ENCODE measurements at regions not wholly inside any gene's neighbourhood (a gene's known extent, or its start where the extent isn't known, plus 50 kb on each side); places are given as distances from the start of the nearest gene placed in this dataset.

DNA sequence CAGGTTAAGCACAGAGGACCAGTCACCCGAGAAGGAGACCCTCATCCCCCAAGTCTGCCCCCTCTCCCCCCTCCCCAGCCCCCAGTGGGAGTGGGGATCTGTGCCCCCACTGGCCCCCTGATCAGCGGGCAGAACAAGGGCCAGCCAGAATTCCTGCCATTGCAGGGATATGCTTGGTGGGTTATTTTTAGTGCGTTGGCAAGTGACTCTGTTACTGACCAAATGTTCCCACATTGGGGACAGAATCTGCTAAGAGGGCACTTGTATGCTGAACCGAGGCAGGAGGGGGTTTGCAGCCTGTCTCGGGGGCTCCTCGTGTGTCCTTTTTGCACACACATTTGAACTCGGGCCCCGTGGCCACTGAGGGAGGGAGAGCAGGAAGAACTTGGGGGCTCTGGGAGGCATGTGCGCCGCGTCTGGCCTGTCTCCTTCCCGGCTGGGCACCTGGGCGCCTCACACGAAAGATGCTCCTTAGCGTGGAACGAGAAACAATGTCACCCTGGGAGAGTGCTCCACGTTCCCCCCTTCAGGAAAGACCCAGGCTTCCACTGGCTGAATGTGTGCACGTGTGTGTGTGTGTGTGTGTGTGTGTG lies 66.4 kb upstream of the CASZ1 start:
- no peak for ATAC-seq (replicated peaks)
- Mint-ChIP-seq H3K4me3 (no peak overlapping the region), H3K4me1 (no peaks in the 10 kb centered on the region), H3K9me3 (no peaks in the 10 kb centered on the region), H3K27me3 (peaks cover 45% of the 10 kb centered on the region), H3K36me3 (ENCODE audit: low read depth) (no peaks in the 10 kb centered on the region), H3K27ac (no peak overlapping the region)

DNA sequence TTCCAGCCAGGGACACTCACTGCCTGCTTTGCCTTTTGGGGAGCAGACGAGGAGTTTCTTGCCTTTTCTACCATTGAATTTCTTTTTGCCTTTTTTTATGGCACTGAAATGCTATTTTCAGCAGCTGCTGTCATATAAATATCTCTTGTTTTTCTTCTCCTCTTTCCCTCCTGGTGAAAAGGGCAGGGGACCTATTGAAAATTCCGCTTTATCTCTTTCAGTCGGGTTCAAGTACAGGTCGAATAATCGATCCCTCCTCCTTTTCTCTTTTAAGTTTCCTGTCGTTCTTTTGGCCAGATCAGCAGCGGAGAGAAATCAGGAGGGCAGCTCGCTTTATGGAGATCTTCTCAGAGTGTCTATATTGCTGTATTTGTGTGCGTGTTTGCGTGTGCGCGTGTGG lies 67.4 kb upstream of the CASZ1 start:
- peaks cover 52% of the 10 kb centered on the region for H3K27me3 Mint-ChIP-seq
- H3K9me3 Mint-ChIP-seq, result no peaks in the 10 kb centered on the region
- no peak overlapping the region for H3K27ac Mint-ChIP-seq
- no peaks in the 10 kb centered on the region for H3K36me3 Mint-ChIP-seq (ENCODE audit: low read depth)
- no peak for ATAC-seq (replicated peaks)
- H3K4me3 Mint-ChIP-seq, result no peak overlapping the region
- H3K4me1 Mint-ChIP-seq, result no peaks in the 10 kb centered on the region

DNA sequence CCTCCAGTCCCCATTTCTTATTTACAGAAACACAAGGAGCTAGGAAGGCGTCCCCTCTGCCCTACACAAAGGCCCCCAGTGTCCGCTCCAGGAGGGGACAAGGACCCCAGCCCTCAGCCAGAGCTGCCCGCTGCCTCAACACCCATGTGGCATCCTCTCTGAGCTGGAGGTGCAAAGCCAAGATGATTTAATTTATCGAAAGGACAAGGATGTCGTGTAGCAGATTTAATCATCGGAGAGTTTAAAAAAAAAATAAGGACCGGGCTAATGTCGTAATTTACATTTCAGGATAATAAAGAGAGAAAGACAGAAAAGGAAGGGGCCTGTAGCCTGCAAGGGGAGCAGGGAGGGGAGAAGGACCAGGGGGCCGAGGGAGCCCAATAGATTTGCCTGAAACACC lies 68.3 kb upstream of the CASZ1 start:
- Mint-ChIP-seq H3K27ac (no peak overlapping the region), H3K4me3 (no peak overlapping the region), H3K4me1 (no peaks in the 10 kb centered on the region), H3K36me3 (ENCODE audit: low read depth) (no peaks in the 10 kb centered on the region), H3K9me3 (no peaks in the 10 kb centered on the region), H3K27me3 (peaks cover 52% of the 10 kb centered on the region)
- no peak for ATAC-seq (replicated peaks)

DNA sequence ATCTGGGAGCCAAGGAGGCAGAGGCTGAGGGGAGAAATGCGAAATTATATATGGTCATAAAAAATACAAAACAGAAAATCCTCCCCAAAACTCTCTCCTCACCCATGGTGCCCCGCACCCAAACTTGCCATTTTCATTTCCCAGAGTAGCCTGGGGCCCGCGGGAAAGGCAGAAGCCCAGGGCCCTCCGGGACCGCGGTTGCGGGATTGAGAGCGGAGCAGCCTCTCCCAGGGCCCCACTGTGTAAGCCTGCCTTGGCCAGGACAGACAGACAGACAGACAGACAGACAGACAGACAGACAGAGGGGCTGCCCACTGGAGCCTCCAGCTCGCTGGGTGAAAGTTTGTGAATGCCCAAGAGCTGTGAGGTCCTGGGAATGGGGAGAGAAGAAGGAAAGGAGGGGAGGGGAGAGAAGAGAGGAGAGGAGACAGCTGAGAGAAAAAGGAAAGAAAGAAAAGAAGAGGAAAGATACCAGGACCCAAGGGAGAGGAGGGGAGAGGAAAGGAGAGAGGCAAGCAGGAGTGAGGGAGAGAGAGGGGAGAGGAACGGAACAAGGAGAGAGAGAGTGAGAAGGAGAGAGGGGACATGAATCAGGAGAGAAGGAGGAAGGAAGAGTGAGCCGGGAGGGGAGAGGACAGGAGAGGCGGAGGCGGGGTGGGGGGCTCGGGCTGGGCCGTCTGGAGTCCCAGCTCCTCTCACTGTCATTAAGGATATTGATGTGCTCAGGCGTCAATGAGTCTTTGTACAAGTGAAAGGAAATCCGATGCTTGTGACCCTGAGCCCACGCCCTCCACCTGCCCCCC lies 69.3 kb upstream of the CASZ1 start:
- no peaks in the 10 kb centered on the region for H3K4me1 Mint-ChIP-seq
- peaks cover 53% of the 10 kb centered on the region for H3K27me3 Mint-ChIP-seq
- H3K27ac Mint-ChIP-seq, result no peak overlapping the region
- no peak for ATAC-seq (replicated peaks)
- H3K36me3 Mint-ChIP-seq (ENCODE audit: low read depth), result no peaks in the 10 kb centered on the region
- no peaks in the 10 kb centered on the region for H3K9me3 Mint-ChIP-seq
- no peak overlapping the region for H3K4me3 Mint-ChIP-seq

DNA sequence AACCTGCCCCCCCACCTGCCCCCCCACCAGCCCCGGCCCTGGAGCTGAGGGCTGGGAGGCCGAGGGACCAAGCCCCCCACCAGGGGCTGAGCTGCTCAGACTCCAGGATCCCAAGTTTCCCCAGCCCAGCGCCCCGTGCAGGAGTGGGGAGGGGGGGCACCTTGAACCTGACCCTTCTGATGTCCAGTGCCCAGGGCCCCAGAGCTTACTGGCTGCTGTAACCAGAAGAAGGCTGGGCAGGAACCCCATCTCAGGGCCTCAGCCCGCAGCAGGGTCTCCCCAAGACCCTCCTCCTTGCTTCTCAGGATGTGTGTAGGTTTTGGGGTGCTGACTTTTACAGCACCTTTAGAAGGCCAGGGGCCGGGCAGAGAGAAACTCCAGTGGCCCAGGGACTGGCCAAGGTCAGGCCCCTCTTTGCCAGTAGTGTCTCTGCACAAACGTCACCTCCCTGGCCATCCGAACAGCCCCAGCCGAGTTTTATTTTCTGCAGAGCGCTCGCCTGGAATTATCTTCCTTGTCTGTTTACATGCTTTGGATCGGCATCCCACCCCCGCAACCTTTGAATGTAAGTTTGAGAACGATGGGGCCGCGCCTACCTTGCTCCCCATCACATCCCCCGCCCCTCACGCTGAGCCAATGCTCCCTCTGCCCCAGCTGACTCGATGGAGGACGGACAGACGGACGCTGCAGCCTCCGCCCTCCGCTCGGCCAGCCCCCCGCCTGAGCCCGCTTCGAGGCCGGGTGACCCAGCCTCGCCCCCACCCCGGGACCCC lies 70.1 kb upstream of the CASZ1 start:
- Mint-ChIP-seq H3K4me3 (peak overlapping the region; percentile 45), H3K27me3 (peaks cover 56% of the 10 kb centered on the region)

DNA sequence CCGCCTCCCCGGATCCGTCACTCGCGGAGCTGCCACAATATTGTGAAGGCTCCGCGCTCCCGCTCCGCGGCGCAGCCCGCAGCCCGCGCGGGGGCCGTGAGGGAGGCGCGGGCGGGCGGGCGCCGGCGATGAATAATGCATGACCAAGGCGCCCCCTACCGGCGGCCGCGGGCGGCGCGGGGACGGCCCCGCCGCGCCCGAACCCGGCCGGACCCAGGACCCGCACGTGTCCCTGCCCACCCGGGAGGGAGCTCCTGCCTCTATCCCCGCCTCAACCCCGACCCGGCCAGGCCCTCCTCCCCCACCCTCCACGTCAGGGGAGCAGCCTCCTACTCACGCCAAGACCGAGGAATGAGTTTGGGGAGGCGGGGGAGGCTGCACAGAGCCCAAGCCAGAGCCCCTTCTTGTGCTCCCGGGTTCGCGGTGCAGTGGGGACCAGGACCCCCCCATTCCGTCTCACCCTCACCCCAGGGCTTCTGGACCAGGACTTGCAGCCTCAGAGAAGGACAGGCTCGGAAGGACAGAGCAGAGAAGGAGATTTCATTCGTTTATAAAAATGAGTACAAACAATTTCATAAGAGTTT lies 70.8 kb upstream of the CASZ1 start:
- Mint-ChIP-seq H3K36me3 (ENCODE audit: low read depth) (no peaks in the 10 kb centered on the region), H3K27ac (no peak overlapping the region), H3K27me3 (peaks cover 59% of the 10 kb centered on the region), H3K4me1 (no peaks in the 10 kb centered on the region), H3K9me3 (no peaks in the 10 kb centered on the region), H3K4me3 (peak overlapping the region; percentile 44)
- ATAC-seq (replicated peaks), result peak; percentile 79

More for the DNA sequence above, 70.1 kb upstream of the CASZ1 start:
- Mint-ChIP-seq H3K27ac (no peak overlapping the region), H3K9me3 (no peaks in the 10 kb centered on the region), H3K36me3 (ENCODE audit: low read depth) (no peaks in the 10 kb centered on the region), H3K4me1 (no peaks in the 10 kb centered on the region)
- peak; percentile 47 for ATAC-seq (replicated peaks)

DNA sequence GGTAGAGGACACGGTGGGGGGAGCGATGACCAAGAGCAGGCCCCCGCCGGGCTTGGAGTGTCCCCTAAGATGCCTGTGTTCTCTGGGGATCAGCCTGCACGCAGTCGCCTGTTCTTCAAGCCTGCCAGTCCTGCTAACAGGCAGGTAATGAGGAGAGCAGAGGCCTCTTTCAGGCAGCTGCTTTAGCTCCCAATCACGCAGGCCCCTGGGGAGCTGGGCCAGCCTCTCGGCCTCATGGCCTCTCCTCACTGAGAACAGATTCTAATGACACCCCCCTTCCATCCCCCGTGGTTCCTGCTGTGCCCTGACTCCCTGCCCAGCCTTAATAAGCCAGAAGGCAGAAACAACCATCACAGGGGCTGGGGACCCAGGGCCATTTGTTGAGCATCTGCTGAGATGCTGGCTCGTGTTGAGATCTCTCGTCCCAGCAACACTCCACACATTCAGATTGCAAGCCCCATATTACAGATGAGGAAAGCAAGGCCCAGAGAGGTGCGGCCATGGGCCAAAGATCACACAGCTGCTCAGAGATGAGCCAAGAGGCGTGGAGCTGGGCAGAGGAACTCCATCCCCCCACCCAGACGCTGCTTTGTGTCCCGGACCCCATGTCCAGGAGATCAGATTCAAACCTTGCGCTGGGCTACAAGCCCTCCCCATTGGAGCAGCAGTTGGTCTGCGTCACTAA lies 71.6 kb upstream of the CASZ1 start:
- ATAC-seq (replicated peaks), result no peak
- Mint-ChIP-seq H3K27ac (no peak overlapping the region), H3K9me3 (no peaks in the 10 kb centered on the region), H3K4me3 (peak overlapping the region; percentile 44), H3K27me3 (peaks cover 56% of the 10 kb centered on the region), H3K36me3 (ENCODE audit: low read depth) (no peaks in the 10 kb centered on the region), H3K4me1 (no peaks in the 10 kb centered on the region)

DNA sequence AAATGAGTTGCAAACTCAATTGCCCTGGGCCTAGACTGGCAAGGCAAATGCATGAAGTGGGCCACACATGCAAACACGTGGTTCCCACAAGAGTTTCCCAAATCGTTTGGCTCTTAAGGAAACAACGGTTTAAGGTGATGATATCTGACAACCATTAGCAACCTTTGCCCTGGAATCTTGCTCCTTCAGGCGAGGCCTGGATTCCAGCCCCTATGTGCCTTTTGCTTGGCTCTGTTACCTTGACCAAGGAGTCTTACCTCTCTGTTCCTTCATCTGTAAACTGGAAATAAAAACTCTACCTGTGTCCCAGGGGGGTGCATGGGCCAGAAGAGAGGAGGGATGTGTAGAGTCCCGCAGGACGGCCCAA lies 72.1 kb upstream of the CASZ1 start:
- H3K36me3 Mint-ChIP-seq (ENCODE audit: low read depth), result no peaks in the 10 kb centered on the region
- no peak for ATAC-seq (replicated peaks)
- no peaks in the 10 kb centered on the region for H3K4me1 Mint-ChIP-seq
- no peaks in the 10 kb centered on the region for H3K9me3 Mint-ChIP-seq
- H3K27me3 Mint-ChIP-seq, result peaks cover 52% of the 10 kb centered on the region
- H3K4me3 Mint-ChIP-seq, result no peak overlapping the region
- no peak overlapping the region for H3K27ac Mint-ChIP-seq

DNA sequence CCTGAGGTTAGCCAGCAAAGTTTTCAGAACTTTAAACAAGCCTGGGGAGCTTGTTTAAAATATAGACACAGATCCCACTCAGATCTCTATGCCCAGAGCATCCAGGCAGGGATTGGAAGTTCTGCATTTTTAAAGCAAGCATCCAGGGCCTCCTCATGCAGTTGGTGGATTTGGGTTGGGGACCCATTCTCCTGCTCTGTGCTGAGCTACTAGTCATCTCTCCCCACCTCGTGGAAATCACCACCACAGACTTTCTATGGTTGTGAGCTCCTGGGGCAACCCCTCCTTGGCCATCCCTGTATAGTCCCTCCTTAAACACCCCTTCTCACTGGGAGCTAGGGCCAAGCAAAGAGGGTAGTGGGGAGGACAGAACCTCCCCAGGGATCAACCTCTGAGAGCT lies 73.5 kb upstream of the CASZ1 start:
- ATAC-seq (replicated peaks), result no peak
- peaks cover 38% of the 10 kb centered on the region for H3K27me3 Mint-ChIP-seq
- H3K4me1 Mint-ChIP-seq, result no peaks in the 10 kb centered on the region
- H3K27ac Mint-ChIP-seq, result no peak overlapping the region
- no peaks in the 10 kb centered on the region for H3K9me3 Mint-ChIP-seq
- H3K4me3 Mint-ChIP-seq, result no peak overlapping the region
- H3K36me3 Mint-ChIP-seq (ENCODE audit: low read depth), result no peaks in the 10 kb centered on the region

DNA sequence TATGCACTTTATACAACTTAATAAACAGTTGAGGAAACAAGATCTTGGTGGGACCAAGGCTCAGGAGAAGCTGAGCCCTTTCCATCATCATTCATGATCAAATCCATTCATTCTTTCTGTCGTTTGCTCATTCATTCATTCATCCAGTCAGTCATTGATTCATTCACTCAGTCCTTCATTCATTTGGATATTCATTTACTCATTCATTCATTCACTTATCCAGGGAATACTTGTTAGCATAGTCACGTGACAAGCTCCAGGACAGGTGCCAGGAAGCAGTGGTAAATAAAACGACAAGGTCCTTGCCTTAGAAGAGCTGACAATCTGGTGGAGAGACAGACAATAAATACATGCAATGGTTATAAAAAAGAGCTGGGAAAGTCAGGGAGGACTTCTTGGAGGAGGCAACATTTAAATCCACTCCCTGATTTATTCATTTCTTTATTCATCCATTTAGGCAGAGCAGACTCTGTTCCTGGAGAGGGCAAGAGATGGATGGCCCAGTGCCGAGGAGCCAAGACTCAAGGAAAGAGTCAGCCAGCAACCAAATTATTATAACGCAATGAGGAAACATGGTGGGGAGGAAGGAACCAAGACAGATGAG lies 74.1 kb upstream of the CASZ1 start:
- Mint-ChIP-seq H3K4me1 (no peaks in the 10 kb centered on the region), H3K36me3 (ENCODE audit: low read depth) (no peaks in the 10 kb centered on the region)

DNA sequence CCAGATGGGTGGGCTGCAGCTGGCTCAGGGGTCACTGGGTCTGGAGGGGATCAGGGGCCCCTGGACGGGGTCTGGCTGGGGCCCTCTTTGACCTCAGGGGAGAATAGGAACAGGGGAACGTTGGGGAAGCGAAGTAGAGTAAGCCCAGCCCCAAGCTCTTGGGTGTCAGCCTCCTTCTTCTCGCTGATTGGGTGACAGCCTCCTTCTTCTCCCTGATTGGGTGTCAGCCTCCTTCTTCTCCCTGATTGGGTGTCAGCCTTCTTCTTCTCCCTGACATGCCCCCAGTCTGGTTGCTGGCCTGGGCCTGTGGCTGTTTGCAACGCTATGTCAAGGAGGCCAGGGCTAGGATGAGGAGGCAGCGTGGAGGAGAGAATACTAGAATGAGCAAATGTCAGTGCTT lies 76.7 kb upstream of the CASZ1 start:
- Mint-ChIP-seq H3K36me3 (ENCODE audit: low read depth) (no peaks in the 10 kb centered on the region), H3K4me3 (no peak overlapping the region), H3K9me3 (no peaks in the 10 kb centered on the region), H3K27ac (no peak overlapping the region), H3K27me3 (peaks cover 16% of the 10 kb centered on the region), H3K4me1 (no peaks in the 10 kb centered on the region)
- no peak for ATAC-seq (replicated peaks)

More for the DNA sequence above, 74.1 kb upstream of the CASZ1 start:
- H3K27me3 Mint-ChIP-seq, result peaks cover 31% of the 10 kb centered on the region
- H3K27ac Mint-ChIP-seq, result no peak overlapping the region
- ATAC-seq (replicated peaks), result no peak
- no peak overlapping the region for H3K4me3 Mint-ChIP-seq
- no peaks in the 10 kb centered on the region for H3K9me3 Mint-ChIP-seq

DNA sequence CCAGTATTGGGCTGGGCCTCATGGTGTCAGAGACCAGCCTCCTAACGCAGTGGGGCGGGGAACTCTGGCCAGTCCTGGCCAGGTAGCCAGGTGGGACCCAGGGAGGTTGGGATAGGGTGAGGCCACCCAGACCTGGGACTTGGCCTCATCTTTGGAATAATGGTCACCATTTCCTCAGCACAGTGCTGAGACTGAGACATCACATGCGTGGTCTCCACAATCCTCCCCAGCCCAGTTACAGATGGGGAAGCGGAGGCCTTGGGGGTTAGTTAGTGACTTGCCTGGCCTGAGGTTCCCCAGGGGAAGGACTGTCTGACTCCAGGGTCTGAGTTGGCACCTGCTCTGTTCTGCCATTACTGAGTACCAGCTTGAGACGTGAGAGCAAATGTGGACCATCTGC lies 77.9 kb upstream of the CASZ1 start:
- ATAC-seq (replicated peaks), result no peak
- H3K27me3 Mint-ChIP-seq, result peaks cover 11% of the 10 kb centered on the region
- H3K4me1 Mint-ChIP-seq, result no peaks in the 10 kb centered on the region
- no peaks in the 10 kb centered on the region for H3K9me3 Mint-ChIP-seq
- no peak overlapping the region for H3K4me3 Mint-ChIP-seq
- H3K36me3 Mint-ChIP-seq (ENCODE audit: low read depth), result no peaks in the 10 kb centered on the region
- H3K27ac Mint-ChIP-seq, result no peak overlapping the region

DNA sequence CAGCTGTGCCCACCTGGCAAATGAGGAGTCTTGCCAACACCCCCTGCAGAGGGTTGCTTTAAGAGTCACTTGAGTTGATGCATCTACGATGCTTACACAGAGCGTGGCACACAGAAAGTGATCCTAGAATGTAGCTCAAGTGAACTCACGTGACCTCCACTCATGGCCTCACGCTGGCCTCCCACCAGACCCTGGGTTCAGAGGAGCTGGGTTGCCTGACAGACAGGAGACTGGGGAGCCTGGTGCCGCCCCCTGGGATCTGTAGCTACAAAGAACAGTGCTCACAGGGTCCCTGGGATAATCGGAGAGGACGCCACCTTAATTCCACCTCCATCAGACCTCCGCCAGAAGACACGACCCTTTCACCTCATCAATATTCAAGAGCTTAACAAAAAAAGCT lies 81.4 kb upstream of the CASZ1 start:
- Mint-ChIP-seq H3K36me3 (ENCODE audit: low read depth) (no peaks in the 10 kb centered on the region), H3K27ac (no peak overlapping the region), H3K27me3 (peaks cover 6% of the 10 kb centered on the region)

DNA sequence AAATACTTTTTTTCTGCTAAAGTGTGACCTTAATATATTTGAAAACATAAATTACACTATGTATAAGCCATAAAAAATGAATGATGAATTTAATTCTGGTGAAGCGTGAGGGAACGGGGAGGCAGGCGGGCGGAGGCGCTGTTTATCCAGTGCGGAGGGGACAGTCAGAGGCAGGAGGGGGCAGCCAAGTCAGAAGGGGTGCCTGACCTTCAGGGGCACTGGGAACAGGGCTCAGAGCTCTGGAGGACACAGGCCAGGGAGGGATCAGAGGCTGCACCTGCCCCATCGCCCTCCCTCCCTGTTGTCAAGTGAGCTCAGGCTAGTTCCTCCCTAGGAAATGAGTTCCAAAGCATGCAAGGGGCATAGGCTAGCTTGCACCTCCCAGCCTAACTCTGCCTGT lies 82.0 kb upstream of the CASZ1 start:
- no peaks in the 10 kb centered on the region for H3K4me1 Mint-ChIP-seq
- no peaks in the 10 kb centered on the region for H3K36me3 Mint-ChIP-seq (ENCODE audit: low read depth)
- no peak overlapping the region for H3K27ac Mint-ChIP-seq
- peaks cover 6% of the 10 kb centered on the region for H3K27me3 Mint-ChIP-seq
- no peak for ATAC-seq (replicated peaks)
- H3K4me3 Mint-ChIP-seq, result no peak overlapping the region
- H3K9me3 Mint-ChIP-seq, result no peaks in the 10 kb centered on the region

More for the DNA sequence above, 81.4 kb upstream of the CASZ1 start:
- Mint-ChIP-seq H3K9me3 (no peaks in the 10 kb centered on the region), H3K4me1 (no peaks in the 10 kb centered on the region), H3K4me3 (no peak overlapping the region)
- no peak for ATAC-seq (replicated peaks)

Data from activated T-helper 17 cell treated with anti-CD3 and anti-CD28 coated beads, Interleukin-2, amount 50 U/mL, for 72 hours (primary cell).